ENCODE measurements at regions not wholly inside any gene's neighbourhood (a gene's known extent, or its start where the extent isn't known, plus 50 kb on each side); places are given as distances from the start of the nearest gene placed in this dataset.

DNA sequence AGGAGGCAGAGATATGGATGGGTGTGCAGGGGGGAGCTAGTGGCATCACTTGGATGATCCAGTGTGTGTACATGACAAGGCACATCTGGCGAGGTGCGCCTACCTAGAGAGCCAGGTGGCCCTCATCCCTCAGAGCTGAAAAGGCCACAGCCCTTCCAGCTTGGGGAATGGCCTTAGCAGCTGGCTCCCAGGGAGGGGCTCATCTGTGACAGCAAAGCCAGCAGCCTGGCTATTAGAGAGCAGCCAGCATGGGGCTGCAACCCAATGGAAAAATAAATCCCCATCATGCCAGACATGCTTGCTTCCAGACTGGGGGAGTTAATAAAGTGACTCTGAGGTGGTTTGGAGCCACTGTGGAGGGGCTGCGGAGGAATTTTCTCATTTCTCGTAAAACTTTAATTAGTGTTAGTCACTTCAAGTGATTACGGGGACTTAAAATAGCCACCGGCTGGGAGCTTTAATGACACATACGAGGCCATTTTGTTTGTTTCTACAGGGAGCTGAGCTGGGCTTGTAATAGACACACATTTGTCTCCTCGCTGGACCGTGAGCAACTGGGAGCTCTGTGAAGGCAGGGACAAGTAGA is 111.2 kb upstream of the ALX4 start:
- TF ChIP-seq, protein P1, sequence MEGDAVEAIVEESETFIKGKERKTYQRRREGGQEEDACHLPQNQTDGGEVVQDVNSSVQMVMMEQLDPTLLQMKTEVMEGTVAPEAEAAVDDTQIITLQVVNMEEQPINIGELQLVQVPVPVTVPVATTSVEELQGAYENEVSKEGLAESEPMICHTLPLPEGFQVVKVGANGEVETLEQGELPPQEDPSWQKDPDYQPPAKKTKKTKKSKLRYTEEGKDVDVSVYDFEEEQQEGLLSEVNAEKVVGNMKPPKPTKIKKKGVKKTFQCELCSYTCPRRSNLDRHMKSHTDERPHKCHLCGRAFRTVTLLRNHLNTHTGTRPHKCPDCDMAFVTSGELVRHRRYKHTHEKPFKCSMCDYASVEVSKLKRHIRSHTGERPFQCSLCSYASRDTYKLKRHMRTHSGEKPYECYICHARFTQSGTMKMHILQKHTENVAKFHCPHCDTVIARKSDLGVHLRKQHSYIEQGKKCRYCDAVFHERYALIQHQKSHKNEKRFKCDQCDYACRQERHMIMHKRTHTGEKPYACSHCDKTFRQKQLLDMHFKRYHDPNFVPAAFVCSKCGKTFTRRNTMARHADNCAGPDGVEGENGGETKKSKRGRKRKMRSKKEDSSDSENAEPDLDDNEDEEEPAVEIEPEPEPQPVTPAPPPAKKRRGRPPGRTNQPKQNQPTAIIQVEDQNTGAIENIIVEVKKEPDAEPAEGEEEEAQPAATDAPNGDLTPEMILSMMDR (IDR thresholded peaks at IDR 0.05 in 2 of 3, conservative IDR thresholded peaks at IDR 0.05 in 1 of 3; ENCODE audit: borderline replicate concordance in 1 of 3, insufficient read depth in 1 of 3, low read depth in 2 of 3, low read length in 2 of 3) = no peak
- no peak for TF ChIP-seq POLR2A (IDR thresholded peaks at IDR 0.05; ENCODE audit: borderline replicate concordance, extremely low read depth, insufficient read depth, insufficient read length)
- no peak for TF ChIP-seq CEBPB (IDR thresholded peaks at IDR 0.05; ENCODE audit: low read depth)
- TF ChIP-seq RAD21 (IDR thresholded peaks at IDR 0.05; ENCODE audit: low read depth) = no peak
- TF ChIP-seq ZFX (IDR thresholded peaks at IDR 0.05) = no peak
- TF ChIP-seq, protein P2, sequence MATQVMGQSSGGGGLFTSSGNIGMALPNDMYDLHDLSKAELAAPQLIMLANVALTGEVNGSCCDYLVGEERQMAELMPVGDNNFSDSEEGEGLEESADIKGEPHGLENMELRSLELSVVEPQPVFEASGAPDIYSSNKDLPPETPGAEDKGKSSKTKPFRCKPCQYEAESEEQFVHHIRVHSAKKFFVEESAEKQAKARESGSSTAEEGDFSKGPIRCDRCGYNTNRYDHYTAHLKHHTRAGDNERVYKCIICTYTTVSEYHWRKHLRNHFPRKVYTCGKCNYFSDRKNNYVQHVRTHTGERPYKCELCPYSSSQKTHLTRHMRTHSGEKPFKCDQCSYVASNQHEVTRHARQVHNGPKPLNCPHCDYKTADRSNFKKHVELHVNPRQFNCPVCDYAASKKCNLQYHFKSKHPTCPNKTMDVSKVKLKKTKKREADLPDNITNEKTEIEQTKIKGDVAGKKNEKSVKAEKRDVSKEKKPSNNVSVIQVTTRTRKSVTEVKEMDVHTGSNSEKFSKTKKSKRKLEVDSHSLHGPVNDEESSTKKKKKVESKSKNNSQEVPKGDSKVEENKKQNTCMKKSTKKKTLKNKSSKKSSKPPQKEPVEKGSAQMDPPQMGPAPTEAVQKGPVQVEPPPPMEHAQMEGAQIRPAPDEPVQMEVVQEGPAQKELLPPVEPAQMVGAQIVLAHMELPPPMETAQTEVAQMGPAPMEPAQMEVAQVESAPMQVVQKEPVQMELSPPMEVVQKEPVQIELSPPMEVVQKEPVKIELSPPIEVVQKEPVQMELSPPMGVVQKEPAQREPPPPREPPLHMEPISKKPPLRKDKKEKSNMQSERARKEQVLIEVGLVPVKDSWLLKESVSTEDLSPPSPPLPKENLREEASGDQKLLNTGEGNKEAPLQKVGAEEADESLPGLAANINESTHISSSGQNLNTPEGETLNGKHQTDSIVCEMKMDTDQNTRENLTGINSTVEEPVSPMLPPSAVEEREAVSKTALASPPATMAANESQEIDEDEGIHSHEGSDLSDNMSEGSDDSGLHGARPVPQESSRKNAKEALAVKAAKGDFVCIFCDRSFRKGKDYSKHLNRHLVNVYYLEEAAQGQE (IDR thresholded peaks at IDR 0.05; ENCODE audit: low read depth) = no peak
- no peak for TF ChIP-seq EZH2 (IDR thresholded peaks at IDR 0.05)
- TF ChIP-seq, protein P3, sequence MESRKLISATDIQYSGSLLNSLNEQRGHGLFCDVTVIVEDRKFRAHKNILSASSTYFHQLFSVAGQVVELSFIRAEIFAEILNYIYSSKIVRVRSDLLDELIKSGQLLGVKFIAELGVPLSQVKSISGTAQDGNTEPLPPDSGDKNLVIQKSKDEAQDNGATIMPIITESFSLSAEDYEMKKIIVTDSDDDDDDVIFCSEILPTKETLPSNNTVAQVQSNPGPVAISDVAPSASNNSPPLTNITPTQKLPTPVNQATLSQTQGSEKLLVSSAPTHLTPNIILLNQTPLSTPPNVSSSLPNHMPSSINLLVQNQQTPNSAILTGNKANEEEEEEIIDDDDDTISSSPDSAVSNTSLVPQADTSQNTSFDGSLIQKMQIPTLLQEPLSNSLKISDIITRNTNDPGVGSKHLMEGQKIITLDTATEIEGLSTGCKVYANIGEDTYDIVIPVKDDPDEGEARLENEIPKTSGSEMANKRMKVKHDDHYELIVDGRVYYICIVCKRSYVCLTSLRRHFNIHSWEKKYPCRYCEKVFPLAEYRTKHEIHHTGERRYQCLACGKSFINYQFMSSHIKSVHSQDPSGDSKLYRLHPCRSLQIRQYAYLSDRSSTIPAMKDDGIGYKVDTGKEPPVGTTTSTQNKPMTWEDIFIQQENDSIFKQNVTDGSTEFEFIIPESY (IDR thresholded peaks at IDR 0.05; ENCODE audit: extremely low read depth, insufficient replicate concordance, low read length) = no peak
- TF ChIP-seq FOSL1 (IDR thresholded peaks at IDR 0.05; ENCODE audit: low read depth) = no peak
- TF ChIP-seq, protein P4, sequence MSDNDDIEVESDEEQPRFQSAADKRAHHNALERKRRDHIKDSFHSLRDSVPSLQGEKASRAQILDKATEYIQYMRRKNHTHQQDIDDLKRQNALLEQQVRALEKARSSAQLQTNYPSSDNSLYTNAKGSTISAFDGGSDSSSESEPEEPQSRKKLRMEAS (IDR thresholded peaks at IDR 0.05) = no peak
- TF ChIP-seq YY1 (IDR thresholded peaks at IDR 0.05; ENCODE audit: extremely low read depth, insufficient replicate concordance, low read depth, low read length) = no peak

Measured in HCT116 (cell line).